GM12878 (cell line): ENCODE measurements at regions not wholly inside any gene's neighbourhood (a gene's known extent, or its start where the extent isn't known, plus 50 kb on each side); places are given as distances from the start of the nearest gene placed in this dataset.
A peak's percentile ranks its signal among the peaks of the same experiment; 100 is the strongest.

ENCODE experiments used
- ATAC-seq: fragments of 200-7000 bp; cut with Tn5 transposase; 3 replicates; pipeline ENCODE4 v1.9.1; 2020; ENCODE audit warnings: mild to moderate bottlenecking, moderate library complexity
- BruUV-seq: library from RNA; stranded (reverse); fragments of 400-500 nt; replicated peaks from 2 replicates; lab custom pipeline; 2021; lab: Mats Ljungman, UMichigan
- CTCF ChIA-PET: fragments of 300-600 bp; sonication (Branson Sonifier 250); formaldehyde crosslinking; extraction: SDS; loops from one replicate; lab custom pipeline; 2021; ENCODE audit warnings: inconsistent platforms; lab: Yijun Ruan, JAX
- POLR2A ChIA-PET: fragments of 350-600 bp; formaldehyde crosslinking; extraction: SDS; loops from one replicate; lab custom pipeline; 2021; ENCODE audit warnings: inconsistent platforms; lab: Charles Lee
- RAD21 ChIA-PET: fragments of 300-600 bp; sonication (Branson Sonifier 250); formaldehyde crosslinking; loops from one replicate; lab custom pipeline; 2023; ENCODE audit warnings: antibody characterized with exemption; ENCODE audit not compliant: unreplicated experiment; lab: Charles Lee
- SMC1A ChIA-PET: fragments of 300-600 bp; sonication (Branson Sonifier 250); formaldehyde crosslinking; loops from one replicate; lab custom pipeline; 2023; ENCODE audit not compliant: unreplicated experiment, uncharacterized antibody; lab: Charles Lee
- DNase-seq: peaks from one replicate; pipeline ENCODE4 v3.0.0-alpha.2; 2011; ENCODE audit warnings: low read depth, low spot score
- FAIRE-seq: peaks from 3 replicates; lab custom pipeline; 2011; peaks lifted over from hg19 to GRCh38; lab: Jason Lieb, UNC
- H2AFZ ChIP-seq: 2 replicates; pipeline ENCODE4 v1.6.0; 2011; ENCODE audit warnings: low read depth, low read length, control low read depth; ENCODE audit not compliant: control insufficient read depth
- H3K27ac ChIP-seq: 2 replicates; pipeline ENCODE4 v1.5.1; 2011; ENCODE audit warnings: control low read depth; ENCODE audit not compliant: control insufficient read depth, insufficient read depth
- H3K27me3 ChIP-seq, 2 experiments: replicated peaks in 1 of 2; 2 replicates each; pipeline versions ENCODE4 v1.6.0 to v1.6.1; 2011; ENCODE audit warnings: low read length in 1 of 2; ENCODE audit not compliant: control insufficient read depth in 2 of 2, insufficient read depth in 2 of 2
- H3K36me3 ChIP-seq, 2 experiments: 2 replicates each; pipeline ENCODE4 v1.5.1; 2011; ENCODE audit warnings: low read length in 1 of 2; ENCODE audit not compliant: control insufficient read depth in 2 of 2, insufficient read depth in 2 of 2
- H3K4me1 ChIP-seq: 2 replicates; pipeline ENCODE4 v1.6.1; 2011; ENCODE audit warnings: mild to moderate bottlenecking, low read length, moderate library complexity, mixed read lengths; ENCODE audit not compliant: control insufficient read depth, insufficient read depth
- H3K4me2 ChIP-seq: 2 replicates; pipeline ENCODE4 v1.6.0; 2011; ENCODE audit warnings: control low read depth; ENCODE audit not compliant: control insufficient read depth, insufficient read depth
- H3K4me3 ChIP-seq: fragments of 200-600 bp; sonication (generic); 2 replicates; pipeline ENCODE4 v1.5.1; 2016
- H3K79me2 ChIP-seq: 2 replicates; pipeline ENCODE4 v1.6.0; 2011; ENCODE audit warnings: low read length; ENCODE audit not compliant: control insufficient read depth, insufficient read depth
- H3K9ac ChIP-seq: 2 replicates; pipeline ENCODE4 v1.8.0; 2011; ENCODE audit warnings: low read length, control low read depth, mixed read lengths; ENCODE audit not compliant: control insufficient read depth, insufficient read depth
- H3K9me3 ChIP-seq: replicated peaks from 3 replicates; pipeline ENCODE4 v1.5.1; 2011; ENCODE audit warnings: mild to moderate bottlenecking, low read length; ENCODE audit not compliant: control insufficient read depth, insufficient read depth
- H4K20me1 ChIP-seq: 2 replicates; pipeline ENCODE4 v1.6.0; 2011; ENCODE audit not compliant: control insufficient read depth, insufficient read depth
- CHD1 ChIP-seq: IDR thresholded peaks from 2 replicates; pipeline ENCODE4 v1.6.1; 2012; ENCODE audit warnings: low read depth, low read length, improper control_type of control experiment
- E2F4 ChIP-seq: IDR thresholded peaks from 2 replicates; pipeline ENCODE4 v1.6.1; 2012; ENCODE audit warnings: low read depth, low read length, improper control_type of control experiment
- FOS ChIP-seq: IDR thresholded peaks from 3 replicates; pipeline ENCODE4 v1.6.1; 2011; ENCODE audit warnings: borderline replicate concordance; ENCODE audit not compliant: insufficient read length; ENCODE audit errors: extremely low read depth
- GATAD2B ChIP-seq: fragments of 450-650 bp; conservative IDR thresholded peaks from 2 replicates; pipeline ENCODE4 v1.6.1; 2017; ENCODE audit warnings: low read depth, mild to moderate bottlenecking, moderate library complexity
- HDGF ChIP-seq: fragments of 450-650 bp; IDR thresholded peaks from 2 replicates; pipeline ENCODE4 v1.6.1; 2016; ENCODE audit warnings: antibody characterized with exemption
- KDM1A ChIP-seq: fragments of 200-600 bp; sonication (generic); IDR thresholded peaks from 2 replicates; pipeline ENCODE4 v1.6.1; 2016; ENCODE audit warnings: borderline replicate concordance
- KLF5 ChIP-seq: fragments of 450-650 bp; IDR thresholded peaks from 2 replicates; pipeline ENCODE4 v1.6.1; 2014; ENCODE audit warnings: mild to moderate bottlenecking; ENCODE audit not compliant: partially characterized antibody
- LARP7 ChIP-seq: fragments of 450-650 bp; IDR thresholded peaks from 2 replicates; pipeline ENCODE4 v1.6.1; 2017; ENCODE audit warnings: mild to moderate bottlenecking
- MYB ChIP-seq: fragments of 150-350 bp; IDR thresholded peaks from 2 replicates; pipeline ENCODE4 v1.6.1; 2014; ENCODE audit warnings: mild to moderate bottlenecking, low read depth, low read length, borderline replicate concordance
- SPI1 ChIP-seq: IDR thresholded peaks from 2 replicates; pipeline ENCODE4 v1.6.1; 2011; ENCODE audit warnings: low read depth, mild to moderate bottlenecking, low read length, moderate library complexity, borderline replicate concordance; ENCODE audit not compliant: insufficient read depth
- WGBS: methylation state at CpG from one replicate; pipeline ENCODE4 v1.1.6; 2016; ENCODE audit warnings: low lambda C conversion rate; ENCODE audit not compliant: insufficient replicate concordance, insufficient coverage; ENCODE audit errors: missing lambda C conversion rate; 5-methylcytosine and 5-hydroxymethylcytosine counted together
- in situ Hi-C: fragments of 300-500 bp; cut with MboI; formaldehyde crosslinking; loops from 9 replicates; pipeline ENCODE4 v1.14.3; 2018; ENCODE audit warnings: mixed read lengths
- intact Hi-C: fragments of 100-400 bp; cut with micrococcal nuclease; formaldehyde crosslinking; loops from one replicate; pipeline ENCODE4 v1.14.2; 2022; ENCODE audit not compliant: unreplicated experiment

GRCh38 chr10:78532480-78533042, 498.9 kb downstream of the RPS24 start:
- no peak for DNase-seq
- intact Hi-C loops, result no loop called here
- in situ Hi-C loops, result no loop called here
- ChIA-PET RAD21 (no interaction called here), CTCF (interaction anchor here (0.6 kb wide), 1 partner anchor 109 kb away, joined by 4 read pairs; no protein-coding TSS in a partner anchor), SMC1A (no interaction called here), POLR2A (no interaction called here)
- no peaks in the 10 kb centered on the region for H4K20me1 ChIP-seq
- no peak for ATAC-seq
- no peak overlapping the region for H3K4me2 ChIP-seq
- 22% methylated on average over 3 of the region's 3 CpGs for WGBS
- H3K27ac ChIP-seq, result no peak overlapping the region
- TF ChIP-seq SPI1 (peak; percentile 65), E2F4 (no peak), FOS (no peak)
- H3K79me2 ChIP-seq, result no peaks in the 10 kb centered on the region
- H3K36me3 ChIP-seq, result no peaks in the 10 kb centered on the region
- H3K4me3 ChIP-seq, result no peak overlapping the region
- no peak overlapping the region for H3K9ac ChIP-seq
- no peaks in the 10 kb centered on the region for H3K9me3 ChIP-seq
- H2AFZ ChIP-seq, result no peak overlapping the region
- peaks cover 0 to 2% of the 10 kb centered on the region in 2 experiments; a peak in 1 of 4 replicates for H3K27me3 ChIP-seq
- no peak for FAIRE-seq
- BruUV-seq, result no TSS peak
- H3K4me1 ChIP-seq, result no peaks in the 10 kb centered on the region

- ChIA-PET CTCF (no interaction called here), POLR2A (no interaction called here), RAD21 (no interaction called here), SMC1A (no interaction called here)
- H3K9me3 ChIP-seq, result no peaks in the 10 kb centered on the region
- intact Hi-C loops, result no loop called here
- no peaks in the 10 kb centered on the region for H3K79me2 ChIP-seq
- TF ChIP-seq CHD1, result no peak
- TF ChIP-seq KDM1A, result no peak
- no peak for TF ChIP-seq LARP7
- TF ChIP-seq MYB, result no peak
- TF ChIP-seq GATAD2B, result no peak
- no peak for TF ChIP-seq HDGF
- TF ChIP-seq KLF5, result no peak
- FAIRE-seq, result no peak
- no peak overlapping the region for H3K27ac ChIP-seq
- no peak for ATAC-seq
- peaks cover 0 to 2% of the 10 kb centered on the region in 2 experiments; a peak in 1 of 4 replicates for H3K27me3 ChIP-seq
- BruUV-seq, result no TSS peak
- no peaks in the 10 kb centered on the region for H3K36me3 ChIP-seq
- no peak overlapping the region for H3K9ac ChIP-seq
- H2AFZ ChIP-seq, result no peak overlapping the region
- 3% methylated on average over 5 of the region's 5 CpGs for WGBS
- no peak for DNase-seq
- H4K20me1 ChIP-seq, result no peaks in the 10 kb centered on the region
- H3K4me2 ChIP-seq, result no peak overlapping the region
- no peak overlapping the region for H3K4me3 ChIP-seq
- H3K4me1 ChIP-seq, result no peaks in the 10 kb centered on the region
- in situ Hi-C loops, result no loop called here
Measured at GRCh38 chr10:78533098-78533497, 499.4 kb downstream of the RPS24 start.
